Ovary (tissue), 7 donors: ENCODE measurements at regions not wholly inside any gene's neighbourhood (a gene's known extent, or its start where the extent isn't known, plus 50 kb on each side); places are given as distances from the start of the nearest gene placed in this dataset.

ENCODE experiments used
- DNase-seq, 5 donors: peaks; one replicate each; pipeline ENCODE4 v3.0.0-alpha.2; 2019 to 2020
- H3K27ac ChIP-seq, 2 donors: fragments of 200-600 bp; one replicate each; pipeline versions ENCODE4 v1.5.1 to v1.8.0; 2019 to 2022
- H3K27me3 ChIP-seq: fragments of 200-600 bp; one replicate; pipeline ENCODE4 v1.8.0; 2022
- H3K36me3 ChIP-seq: fragments of 200-600 bp; sonication (generic); one replicate; pipeline ENCODE4 v1.5.1; 2019
- H3K4me1 ChIP-seq: one replicate; pipeline ENCODE4 v1.8.1; 2013; ENCODE audit warnings: mild to moderate bottlenecking, moderate library complexity; ENCODE audit not compliant: insufficient read depth
- H3K4me3 ChIP-seq: fragments of 200-600 bp; sonication (generic); one replicate; pipeline ENCODE4 v1.5.1; 2017
- H3K9me3 ChIP-seq, 2 donors: fragments of 200-600 bp in 1 of 2; sonication (generic) in 1 of 2; one replicate each; pipeline versions ENCODE4 v1.5.1 to v1.8.1; 2013 to 2019; ENCODE audit warnings: mild to moderate bottlenecking in 1 of 2, moderate library complexity in 1 of 2
- EP300 ChIP-seq: sonication (generic); formaldehyde crosslinking; IDR thresholded peaks from one replicate; pipeline ENCODE4 v1.6.1; 2017; ENCODE audit warnings: antibody characterized with exemption
- POLR2A ChIP-seq: fragments of 450-650 bp; IDR thresholded peaks from one replicate; pipeline ENCODE4 v1.6.1; 2017; ENCODE audit warnings: antibody characterized with exemption, mild to moderate bottlenecking, moderate library complexity
- WGBS, 3 donors: extraction: QIAGEN DNeasy Blood & Tissue Kit in 1 of 3; methylation state at CpG; one replicate each; pipeline versions ENCODE4 v1.1.5 to v1.1.7; 2013 to 2017; 5-methylcytosine and 5-hydroxymethylcytosine counted together
- intact Hi-C, 4 donors: fragments of 100-400 bp; cut with DNase I; formaldehyde crosslinking; loops; one replicate each; pipeline versions ENCODE4 v1.11.0 to v1.15.1; 2022 to 2023
- TF ChIP-seq, protein P1 (sequence below), 3 donors: fragments of 450-650 bp in 2 of 3; fragments of 200-600 bp in 1 of 3; IDR thresholded peaks; one replicate each; pipeline versions ENCODE4 v1.5.1 to v1.8.0; 2016 to 2022; ENCODE audit warnings: antibody characterized with exemption in 3 of 3, mild to moderate bottlenecking in 1 of 3
- donor health status: DM: no; HTN: no; CAD: no; lungs with moderate emphysema.
- donor health status: DM: no; HTN: no; CAD: no.
- donor health status: Bipolar disorder and iron deficiency.
- donor health status: DM: no; HTN: no; CAD: no.
- donor health status: DM: yes; HTN: yes; CAD: no.

- H3K9me3 ChIP-seq, result no peaks in the 10 kb centered on the region
- H3K4me3 ChIP-seq, result no peak overlapping the region
- no peak overlapping the region for H3K27ac ChIP-seq
- 69 to 78% (median 71%) methylated on average over 4 of the region's 4 CpGs for WGBS, 3 donors
- TF ChIP-seq POLR2A (no peak), EP300 (no peak)
- TF ChIP-seq, protein P1, sequence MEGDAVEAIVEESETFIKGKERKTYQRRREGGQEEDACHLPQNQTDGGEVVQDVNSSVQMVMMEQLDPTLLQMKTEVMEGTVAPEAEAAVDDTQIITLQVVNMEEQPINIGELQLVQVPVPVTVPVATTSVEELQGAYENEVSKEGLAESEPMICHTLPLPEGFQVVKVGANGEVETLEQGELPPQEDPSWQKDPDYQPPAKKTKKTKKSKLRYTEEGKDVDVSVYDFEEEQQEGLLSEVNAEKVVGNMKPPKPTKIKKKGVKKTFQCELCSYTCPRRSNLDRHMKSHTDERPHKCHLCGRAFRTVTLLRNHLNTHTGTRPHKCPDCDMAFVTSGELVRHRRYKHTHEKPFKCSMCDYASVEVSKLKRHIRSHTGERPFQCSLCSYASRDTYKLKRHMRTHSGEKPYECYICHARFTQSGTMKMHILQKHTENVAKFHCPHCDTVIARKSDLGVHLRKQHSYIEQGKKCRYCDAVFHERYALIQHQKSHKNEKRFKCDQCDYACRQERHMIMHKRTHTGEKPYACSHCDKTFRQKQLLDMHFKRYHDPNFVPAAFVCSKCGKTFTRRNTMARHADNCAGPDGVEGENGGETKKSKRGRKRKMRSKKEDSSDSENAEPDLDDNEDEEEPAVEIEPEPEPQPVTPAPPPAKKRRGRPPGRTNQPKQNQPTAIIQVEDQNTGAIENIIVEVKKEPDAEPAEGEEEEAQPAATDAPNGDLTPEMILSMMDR (IDR thresholded peaks at IDR 0.05), result no peak
- DNase-seq, result no peak
- H3K27me3 ChIP-seq, result no peaks in the 10 kb centered on the region
- H3K36me3 ChIP-seq, result no peaks in the 10 kb centered on the region
- H3K4me1 ChIP-seq, result no peaks in the 10 kb centered on the region
- intact Hi-C loops, result no loop called here
These were observed 474.8 kb downstream of the TMA16 start for GRCh38 chr4:163969291-163969690.

- no peak overlapping the region for H3K4me3 ChIP-seq
- H3K27me3 ChIP-seq, result no peaks in the 10 kb centered on the region
- H3K9me3 ChIP-seq, result no peaks in the 10 kb centered on the region
- TF ChIP-seq, protein P1 (IDR thresholded peaks at IDR 0.05), result no peak
- TF ChIP-seq POLR2A (no peak), EP300 (no peak)
- intact Hi-C loops, result no loop called here
- DNase-seq, result no peak
- H3K36me3 ChIP-seq, result no peaks in the 10 kb centered on the region
- 69 to 79% (median 69%) methylated on average over 6 of the region's 6 CpGs for WGBS, 3 donors
- no peaks in the 10 kb centered on the region for H3K4me1 ChIP-seq
- no peak overlapping the region for H3K27ac ChIP-seq
These were observed 482.1 kb downstream of the TMA16 start for GRCh38 chr4:163976588-163976987.

DNA sequence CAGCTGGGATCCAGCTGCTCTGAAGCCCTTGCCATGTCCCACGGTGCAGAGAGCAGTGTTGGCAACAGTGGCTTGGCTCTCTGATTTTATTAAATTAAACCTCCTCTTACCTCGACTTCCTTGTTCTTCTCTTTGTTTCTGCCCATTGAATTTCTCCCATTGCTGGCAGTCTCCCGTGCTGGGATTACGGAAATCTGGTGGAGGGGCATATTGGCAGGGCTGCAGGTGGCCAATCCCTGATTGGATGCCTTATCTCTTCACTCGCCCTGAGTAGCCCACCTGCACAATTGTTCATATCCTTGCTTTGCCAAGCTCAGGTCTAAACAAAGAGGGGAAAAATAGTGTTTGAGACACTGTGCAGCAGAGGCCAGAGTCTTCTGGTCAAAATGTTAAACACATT lies 493.9 kb downstream of the TMA16 start:
- Histone ChIP-seq H3K9me3 (no peaks in the 10 kb centered on the region), H3K27me3 (no peaks in the 10 kb centered on the region), H3K36me3 (no peaks in the 10 kb centered on the region), H3K4me3 (no peak overlapping the region), H3K4me1 (no peaks in the 10 kb centered on the region), H3K27ac (no peak overlapping the region)
- no peak for DNase-seq
- 50 to 59% (median 53%) methylated on average over 5 of the region's 5 CpGs for WGBS, 3 donors
- no peak for TF ChIP-seq POLR2A
- TF ChIP-seq, protein P1 (IDR thresholded peaks at IDR 0.05), result no peak
- TF ChIP-seq EP300, result no peak
- intact Hi-C loops, result no loop called here

- WGBS, 3 donors, result 3 to 12% (median 7%) methylated on average over 6 of the region's 6 CpGs
- Histone ChIP-seq H3K27me3 (no peaks in the 10 kb centered on the region), H3K4me1 (no peaks in the 10 kb centered on the region), H3K27ac (no peak overlapping the region), H3K36me3 (no peaks in the 10 kb centered on the region), H3K4me3 (no peak overlapping the region), H3K9me3 (no peaks in the 10 kb centered on the region)
- TF ChIP-seq POLR2A (no peak), EP300 (no peak)
- TF ChIP-seq, protein P1 (IDR thresholded peaks at IDR 0.05), result no peak
- DNase-seq, result no peak
- intact Hi-C loops, result no loop called here
These were observed 494.4 kb downstream of the TMA16 start for GRCh38 chr4:163988865-163989264.

DNA sequence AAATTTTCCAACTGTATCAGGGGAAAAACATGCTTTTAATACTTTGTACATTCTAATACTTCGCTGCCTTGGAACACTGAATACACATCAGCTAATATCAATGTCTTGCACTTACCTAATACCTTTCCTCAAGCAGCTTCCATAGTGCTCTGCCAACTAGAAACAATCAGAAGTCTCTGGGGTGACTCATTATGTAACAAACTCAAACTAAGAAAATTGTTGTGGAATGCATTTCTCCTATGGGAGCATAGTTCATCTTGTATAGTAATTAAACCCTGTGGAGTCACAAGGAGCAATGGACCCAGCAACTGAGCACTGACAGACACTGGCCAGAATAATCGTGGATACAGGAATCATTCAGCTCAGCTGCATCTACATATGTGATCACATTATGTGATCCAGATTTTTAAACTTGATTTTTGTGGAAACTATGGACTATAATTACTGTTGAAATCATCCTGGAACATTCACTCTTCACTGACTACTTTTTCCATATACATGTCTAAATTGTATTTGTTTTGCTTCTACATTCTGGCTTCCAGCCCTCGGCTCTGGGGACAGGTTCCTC lies 496.9 kb downstream of the TMA16 start:
- Histone ChIP-seq H3K36me3 (no peaks in the 10 kb centered on the region), H3K27ac (no peak overlapping the region), H3K9me3 (no peaks in the 10 kb centered on the region), H3K4me1 (no peaks in the 10 kb centered on the region), H3K27me3 (no peaks in the 10 kb centered on the region), H3K4me3 (no peak overlapping the region)
- TF ChIP-seq EP300 (no peak), POLR2A (no peak)
- TF ChIP-seq, protein P1 (IDR thresholded peaks at IDR 0.05), result no peak
- intact Hi-C loops, result no loop called here
- 69 to 79% (median 73%) methylated on average over 3 of the region's 3 CpGs for WGBS, 3 donors
- DNase-seq, result no peak
